ENCODE measurements at regions not wholly inside any gene's neighbourhood (a gene's known extent, or its start where the extent isn't known, plus 50 kb on each side); places are given as distances from the start of the nearest gene placed in this dataset.

GRCh38 chr10:84571146-84571545 is 242.8 kb downstream of the CCSER2 start:
- H3K27me3 ChIP-seq (ENCODE audit: control insufficient read depth, insufficient read depth, low read length), result no peaks in the 10 kb centered on the region
- DNase-seq (ENCODE audit: low read depth) (no peak), FAIRE-seq (no peak)
- TF ChIP-seq CTCF (IDR thresholded peaks at IDR 0.05; ENCODE audit: insufficient read depth, low read length, severe bottlenecking), result no peak
- no peak overlapping the region for H3K4me3 ChIP-seq (ENCODE audit: low read depth, low read length)
- H3K36me3 ChIP-seq (ENCODE audit: control insufficient read depth, insufficient read depth, low read length), result no peaks in the 10 kb centered on the region

- H3K27me3 ChIP-seq (ENCODE audit: control insufficient read depth, insufficient read depth, low read length), result no peaks in the 10 kb centered on the region
- FAIRE-seq (no peak), DNase-seq (ENCODE audit: low read depth) (peak; percentile 10)
- no peak overlapping the region for H3K4me3 ChIP-seq (ENCODE audit: low read depth, low read length)
- no peaks in the 10 kb centered on the region for H3K36me3 ChIP-seq (ENCODE audit: control insufficient read depth, insufficient read depth, low read length)
- peak; percentile 13 for TF ChIP-seq CTCF (IDR thresholded peaks at IDR 0.05; ENCODE audit: insufficient read depth, low read length, severe bottlenecking)
Observed at GRCh38 chr10:84574102-84574501, 245.7 kb downstream of the CCSER2 start.

GRCh38 chr10:84581976-84582375 is 253.6 kb downstream of the CCSER2 start:
- peaks cover 3% of the 10 kb centered on the region for H3K27me3 ChIP-seq (ENCODE audit: control insufficient read depth, insufficient read depth, low read length)
- DNase-seq (ENCODE audit: low read depth), result peak; percentile 8
- no peak for TF ChIP-seq CTCF (IDR thresholded peaks at IDR 0.05; ENCODE audit: insufficient read depth, low read length, severe bottlenecking)
- H3K36me3 ChIP-seq (ENCODE audit: control insufficient read depth, insufficient read depth, low read length), result no peaks in the 10 kb centered on the region
- no peak overlapping the region for H3K4me3 ChIP-seq (ENCODE audit: low read depth, low read length)
- FAIRE-seq, result no peak

- Histone ChIP-seq H3K36me3 (ENCODE audit: control insufficient read depth, insufficient read depth, low read length) (no peaks in the 10 kb centered on the region), H3K27me3 (ENCODE audit: control insufficient read depth, insufficient read depth, low read length) (peaks cover 3% of the 10 kb centered on the region), H3K4me3 (ENCODE audit: low read depth, low read length) (no peak overlapping the region)
- no peak for TF ChIP-seq CTCF (IDR thresholded peaks at IDR 0.05; ENCODE audit: insufficient read depth, low read length, severe bottlenecking)
- DNase-seq (ENCODE audit: low read depth) (no peak), FAIRE-seq (no peak)
Observed at GRCh38 chr10:84583501-84583900, 255.1 kb downstream of the CCSER2 start.

GRCh38 chr10:84587789-84588188 is 259.4 kb downstream of the CCSER2 start:
- Histone ChIP-seq H3K36me3 (ENCODE audit: control insufficient read depth, insufficient read depth, low read length) (no peaks in the 10 kb centered on the region), H3K4me3 (ENCODE audit: low read depth, low read length) (no peak overlapping the region), H3K27me3 (ENCODE audit: control insufficient read depth, insufficient read depth, low read length) (no peaks in the 10 kb centered on the region)
- no peak for TF ChIP-seq CTCF (IDR thresholded peaks at IDR 0.05; ENCODE audit: insufficient read depth, low read length, severe bottlenecking)
- DNase-seq (ENCODE audit: low read depth) (no peak), FAIRE-seq (no peak)

GRCh38 chr10:84588426-84588825 is 260.0 kb downstream of the CCSER2 start:
- H3K4me3 ChIP-seq (ENCODE audit: low read depth, low read length), result no peak overlapping the region
- no peak for DNase-seq (ENCODE audit: low read depth)
- no peaks in the 10 kb centered on the region for H3K36me3 ChIP-seq (ENCODE audit: control insufficient read depth, insufficient read depth, low read length)
- FAIRE-seq, result no peak
- H3K27me3 ChIP-seq (ENCODE audit: control insufficient read depth, insufficient read depth, low read length), result no peaks in the 10 kb centered on the region
- TF ChIP-seq CTCF (IDR thresholded peaks at IDR 0.05; ENCODE audit: insufficient read depth, low read length, severe bottlenecking), result no peak

Measured in bronchial epithelial cell (primary cell).